GM12878 (cell line): ENCODE measurements at regions not wholly inside any gene's neighbourhood (a gene's known extent, or its start where the extent isn't known, plus 50 kb on each side); places are given as distances from the start of the nearest gene placed in this dataset.

ENCODE experiments used
- ASH2L ChIP-seq: fragments of 300-600, 200-600 bp; sonication (generic); IDR thresholded peaks from 2 replicates; pipeline ENCODE4 v1.6.1; 2017; ENCODE audit warnings: low read depth, mild to moderate bottlenecking, borderline replicate concordance
- CHD4 ChIP-seq: fragments of 200-600 bp; sonication (generic); IDR thresholded peaks from 2 replicates; pipeline ENCODE4 v1.6.1; 2016; ENCODE audit warnings: mild to moderate bottlenecking
- HDGF ChIP-seq: fragments of 450-650 bp; IDR thresholded peaks from 2 replicates; pipeline ENCODE4 v1.6.1; 2016; ENCODE audit warnings: antibody characterized with exemption
- PAX5 ChIP-seq: IDR thresholded peaks from 2 replicates; pipeline ENCODE4 v1.6.1; 2011; ENCODE audit warnings: low read depth, low read length, borderline replicate concordance
- RAD21 ChIP-seq: IDR thresholded peaks from 2 replicates; pipeline ENCODE4 v1.6.1; 2011; ENCODE audit warnings: mild to moderate bottlenecking, low read depth, low read length, moderate library complexity; ENCODE audit not compliant: insufficient read depth
- STAT1 ChIP-seq: fragments of 450-650 bp; conservative IDR thresholded peaks from 2 replicates; pipeline ENCODE4 v1.6.1; 2014; ENCODE audit warnings: antibody characterized with exemption, mild to moderate bottlenecking
- SUPT20H ChIP-seq: IDR thresholded peaks from 2 replicates; pipeline ENCODE4 v1.6.1; 2011; ENCODE audit warnings: low read depth, mild to moderate bottlenecking, low read length, moderate library complexity, borderline replicate concordance; ENCODE audit not compliant: control insufficient read depth
- TBL1XR1 ChIP-seq: IDR thresholded peaks from 2 replicates; pipeline ENCODE4 v1.6.1; 2012; ENCODE audit warnings: low read depth, low read length, improper control_type of control experiment
- TCF3 ChIP-seq: IDR thresholded peaks from 2 replicates; pipeline ENCODE4 v1.6.1; 2012; ENCODE audit warnings: low read depth, mild to moderate bottlenecking, low read length, borderline replicate concordance; ENCODE audit not compliant: insufficient read depth
- ZBED1 ChIP-seq: IDR thresholded peaks from 2 replicates; pipeline ENCODE4 v1.6.1; 2016; ENCODE audit warnings: borderline replicate concordance
- ZNF217 ChIP-seq: fragments of 450-650 bp; IDR thresholded peaks from 2 replicates; pipeline ENCODE4 v1.6.1; 2017; ENCODE audit warnings: antibody characterized with exemption, mild to moderate bottlenecking
- TF ChIP-seq, protein P1 (sequence below): IDR thresholded peaks from 2 replicates; pipeline ENCODE4 v1.6.1; 2011; ENCODE audit warnings: mild to moderate bottlenecking, low read depth, low read length, moderate library complexity; ENCODE audit not compliant: insufficient replicate concordance
- TF ChIP-seq, protein P2 (sequence below): fragments of 450-650 bp; IDR thresholded peaks from 2 replicates; pipeline ENCODE4 v1.6.1; 2018; ENCODE audit warnings: borderline replicate concordance, mild to moderate bottlenecking; ENCODE audit not compliant: partially characterized antibody
- TF ChIP-seq, protein P3 (sequence below): IDR thresholded peaks from 2 replicates; pipeline ENCODE4 v1.6.1; 2012; ENCODE audit warnings: low read depth, low read length, improper control_type of control experiment

DNA sequence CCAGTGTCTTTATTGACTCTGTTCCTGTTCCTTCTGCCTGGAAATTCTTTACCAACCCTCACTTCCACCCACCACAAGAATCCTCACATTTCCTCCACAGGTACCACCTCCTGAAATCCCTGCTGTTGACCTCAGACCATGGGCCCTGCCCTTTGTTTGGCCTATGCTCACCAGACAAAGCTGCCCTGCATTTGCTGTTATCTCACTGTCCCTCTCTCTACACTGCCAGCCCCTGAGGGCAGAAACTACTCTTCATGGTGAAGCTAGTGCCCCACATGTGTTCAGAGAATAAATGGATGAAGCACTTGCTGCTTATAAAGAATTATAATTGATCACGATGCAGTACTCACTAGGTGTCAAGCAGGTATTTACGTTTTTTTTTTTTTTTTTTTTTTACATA, 608.4 kb downstream of the TSN start (continued):
- TF ChIP-seq, protein P1, sequence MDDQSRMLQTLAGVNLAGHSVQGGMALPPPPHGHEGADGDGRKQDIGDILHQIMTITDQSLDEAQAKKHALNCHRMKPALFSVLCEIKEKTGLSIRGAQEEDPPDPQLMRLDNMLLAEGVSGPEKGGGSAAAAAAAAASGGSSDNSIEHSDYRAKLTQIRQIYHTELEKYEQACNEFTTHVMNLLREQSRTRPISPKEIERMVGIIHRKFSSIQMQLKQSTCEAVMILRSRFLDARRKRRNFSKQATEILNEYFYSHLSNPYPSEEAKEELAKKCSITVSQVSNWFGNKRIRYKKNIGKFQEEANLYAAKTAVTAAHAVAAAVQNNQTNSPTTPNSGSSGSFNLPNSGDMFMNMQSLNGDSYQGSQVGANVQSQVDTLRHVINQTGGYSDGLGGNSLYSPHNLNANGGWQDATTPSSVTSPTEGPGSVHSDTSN = no peak
- TF ChIP-seq STAT1 (no peak), PAX5 (no peak), HDGF (no peak), ASH2L (no peak), ZBED1 (no peak), TCF3 (no peak), RAD21 (no peak), ZNF217 (no peak), TBL1XR1 (no peak), CHD4 (no peak), SUPT20H (no peak)
- TF ChIP-seq, protein P2, sequence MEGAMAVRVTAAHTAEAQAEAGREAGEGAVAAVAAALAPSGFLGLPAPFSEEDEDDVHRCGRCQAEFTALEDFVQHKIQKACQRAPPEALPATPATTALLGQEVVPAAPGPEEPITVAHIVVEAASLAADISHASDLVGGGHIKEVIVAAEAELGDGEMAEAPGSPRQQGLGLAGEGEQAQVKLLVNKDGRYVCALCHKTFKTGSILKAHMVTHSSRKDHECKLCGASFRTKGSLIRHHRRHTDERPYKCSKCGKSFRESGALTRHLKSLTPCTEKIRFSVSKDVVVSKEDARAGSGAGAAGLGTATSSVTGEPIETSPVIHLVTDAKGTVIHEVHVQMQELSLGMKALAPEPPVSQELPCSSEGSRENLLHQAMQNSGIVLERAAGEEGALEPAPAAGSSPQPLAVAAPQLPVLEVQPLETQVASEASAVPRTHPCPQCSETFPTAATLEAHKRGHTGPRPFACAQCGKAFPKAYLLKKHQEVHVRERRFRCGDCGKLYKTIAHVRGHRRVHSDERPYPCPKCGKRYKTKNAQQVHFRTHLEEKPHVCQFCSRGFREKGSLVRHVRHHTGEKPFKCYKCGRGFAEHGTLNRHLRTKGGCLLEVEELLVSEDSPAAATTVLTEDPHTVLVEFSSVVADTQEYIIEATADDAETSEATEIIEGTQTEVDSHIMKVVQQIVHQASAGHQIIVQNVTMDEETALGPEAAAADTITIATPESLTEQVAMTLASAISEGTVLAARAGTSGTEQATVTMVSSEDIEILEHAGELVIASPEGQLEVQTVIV = no peak
- TF ChIP-seq, protein P3, sequence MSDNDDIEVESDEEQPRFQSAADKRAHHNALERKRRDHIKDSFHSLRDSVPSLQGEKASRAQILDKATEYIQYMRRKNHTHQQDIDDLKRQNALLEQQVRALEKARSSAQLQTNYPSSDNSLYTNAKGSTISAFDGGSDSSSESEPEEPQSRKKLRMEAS = no peak
